ENCODE measurements at regions not wholly inside any gene's neighbourhood (a gene's known extent, or its start where the extent isn't known, plus 50 kb on each side); places are given as distances from the start of the nearest gene placed in this dataset.

GRCh38 chr9:110064803-110065202, 143.2 kb downstream of the C9orf152 start:
- TF ChIP-seq EZH2 (IDR thresholded peaks at IDR 0.05; ENCODE audit: low read length, unreplicated experiment) = no peak
- no peak for TF ChIP-seq EZH2phosphoT487 (IDR thresholded peaks at IDR 0.05; ENCODE audit: borderline replicate concordance, low read length)
- TF ChIP-seq CTCF (conservative IDR thresholded peaks at IDR 0.05; ENCODE audit: low read depth, low read length) = no peak
- ChIA-PET POLR2A (ENCODE audit: unreplicated experiment) (no interaction called here), CTCF (no interaction called here)
- DNase-seq (no peak), ATAC-seq (no peak)
- Histone ChIP-seq H3K27me3 (ENCODE audit: low read length) (no peaks in the 10 kb centered on the region), H3F3A (ENCODE audit: low read length, unreplicated experiment) (no peaks in the 10 kb centered on the region), H3K4me2 (ENCODE audit: low read length) (no peak overlapping the region), H3K79me2 (ENCODE audit: low read length) (peaks cover 93% of the 10 kb centered on the region), H3K9me3 (ENCODE audit: low read length) (no peaks in the 10 kb centered on the region), H3K36me3 (ENCODE audit: low read depth, low read length) (no peaks in the 10 kb centered on the region), H3K4me1 (ENCODE audit: insufficient read depth, low read length) (peaks cover 7% of the 10 kb centered on the region), H3K9ac (ENCODE audit: low read length) (no peak overlapping the region), H2AFZ (ENCODE audit: low read length) (no peak overlapping the region), H3K4me3 (ENCODE audit: low read length) (no peak overlapping the region), H3K27ac (ENCODE audit: low read length) (no peak overlapping the region), H3K9me2 (replicated peaks; ENCODE audit: low read length) (no peaks in the 10 kb centered on the region), H4K20me1 (ENCODE audit: low read length) (peaks cover 7% of the 10 kb centered on the region; the same call in 1 of the 2 replicates)
- no TSS peak for BruUV-seq (replicated peaks)
- intact Hi-C loops (cut with micrococcal nuclease) = loop anchor here (5.0 kb wide), 1 partner anchor 77 kb away; no protein-coding TSS in a partner anchor

GRCh38 chr9:110065532-110065931, 142.4 kb downstream of the C9orf152 start:
- no peaks in the 10 kb centered on the region for H3K9me2 ChIP-seq (replicated peaks; ENCODE audit: low read length)
- H3F3A ChIP-seq (ENCODE audit: low read length, unreplicated experiment) = no peaks in the 10 kb centered on the region
- BruUV-seq (replicated peaks) = no TSS peak
- H3K9me3 ChIP-seq (ENCODE audit: low read length) = no peaks in the 10 kb centered on the region
- CTCF ChIA-PET = no interaction called here
- H3K9ac ChIP-seq (ENCODE audit: low read length) = no peak overlapping the region
- H3K4me2 ChIP-seq (ENCODE audit: low read length) = no peak overlapping the region
- H3K36me3 ChIP-seq (ENCODE audit: low read depth, low read length) = no peaks in the 10 kb centered on the region
- H3K4me3 ChIP-seq (ENCODE audit: low read length) = no peak overlapping the region
- DNase-seq (no peak), ATAC-seq (no peak)
- peaks cover 15% of the 10 kb centered on the region for H3K4me1 ChIP-seq (ENCODE audit: insufficient read depth, low read length)
- no peak overlapping the region for H3K27ac ChIP-seq (ENCODE audit: low read length)
- POLR2A ChIA-PET (ENCODE audit: unreplicated experiment) = no interaction called here
- TF ChIP-seq EZH2 (IDR thresholded peaks at IDR 0.05; ENCODE audit: low read length, unreplicated experiment) (no peak), EZH2phosphoT487 (IDR thresholded peaks at IDR 0.05; ENCODE audit: borderline replicate concordance, low read length) (no peak), CTCF (conservative IDR thresholded peaks at IDR 0.05; ENCODE audit: low read depth, low read length) (no peak)
- intact Hi-C loops (cut with micrococcal nuclease) = loop anchor here (5.0 kb wide), 1 partner anchor 77 kb away; no protein-coding TSS in a partner anchor
- peaks cover 91% of the 10 kb centered on the region for H3K79me2 ChIP-seq (ENCODE audit: low read length)
- no peak overlapping the region for H2AFZ ChIP-seq (ENCODE audit: low read length)
- H3K27me3 ChIP-seq (ENCODE audit: low read length) = no peaks in the 10 kb centered on the region
- H4K20me1 ChIP-seq (ENCODE audit: low read length) = peaks cover 7% of the 10 kb centered on the region; the same call in 1 of the 2 replicates

GRCh38 chr9:110066929-110067716, 140.8 kb downstream of the C9orf152 start:
- Histone ChIP-seq H3K4me2 (ENCODE audit: low read length) (no peak overlapping the region), H3K27me3 (ENCODE audit: low read length) (no peaks in the 10 kb centered on the region), H3K9me2 (replicated peaks; ENCODE audit: low read length) (no peaks in the 10 kb centered on the region), H3K27ac (ENCODE audit: low read length) (no peak overlapping the region), H3K4me1 (ENCODE audit: insufficient read depth, low read length) (peaks cover 16% of the 10 kb centered on the region), H3K79me2 (ENCODE audit: low read length) (peaks cover 94% of the 10 kb centered on the region), H2AFZ (ENCODE audit: low read length) (no peak overlapping the region), H3K9me3 (ENCODE audit: low read length) (no peaks in the 10 kb centered on the region), H3K9ac (ENCODE audit: low read length) (no peak overlapping the region), H3K36me3 (ENCODE audit: low read depth, low read length) (no peaks in the 10 kb centered on the region), H4K20me1 (ENCODE audit: low read length) (peaks cover 15% of the 10 kb centered on the region; the same call in 1 of the 2 replicates), H3F3A (ENCODE audit: low read length, unreplicated experiment) (no peaks in the 10 kb centered on the region), H3K4me3 (ENCODE audit: low read length) (no peak overlapping the region)
- no peak for DNase-seq
- CTCF ChIA-PET = no interaction called here
- TSS peak; percentile 45 for BruUV-seq (replicated peaks)
- peak; percentile 32 for ATAC-seq
- intact Hi-C loops (cut with micrococcal nuclease) = loop anchor here (5.0 kb wide), 1 partner anchor 75 kb away; no protein-coding TSS in a partner anchor
- POLR2A ChIA-PET (ENCODE audit: unreplicated experiment) = interaction anchor here (0.5 kb wide), 1 partner anchor 109 kb away, joined by 5 read pairs; no protein-coding TSS in a partner anchor
- no peak for TF ChIP-seq CTCF (conservative IDR thresholded peaks at IDR 0.05; ENCODE audit: low read depth, low read length)
- no peak for TF ChIP-seq EZH2phosphoT487 (IDR thresholded peaks at IDR 0.05; ENCODE audit: borderline replicate concordance, low read length)
- TF ChIP-seq EZH2 (IDR thresholded peaks at IDR 0.05; ENCODE audit: low read length, unreplicated experiment) = no peak

All from PC-3 (cell line).